WTC11 (cell line): ENCODE measurements at regions not wholly inside any gene's neighbourhood (a gene's known extent, or its start where the extent isn't known, plus 50 kb on each side); places are given as distances from the start of the nearest gene placed in this dataset.

Experiments used
- CBFB ChIP-seq: sonication (generic); formaldehyde crosslinking; IDR thresholded peaks from 2 replicates; pipeline ENCODE4 v1.8.1; 2022; ENCODE audit warnings: mild to moderate bottlenecking, low read depth, missing genetic modification reagents
- ESRRA ChIP-seq: sonication (generic); formaldehyde crosslinking; IDR thresholded peaks from 2 replicates; pipeline ENCODE4 v1.8.1; 2022; ENCODE audit warnings: mild to moderate bottlenecking, missing genetic modification reagents, borderline replicate concordance
- NFE2L1 ChIP-seq: sonication (generic); formaldehyde crosslinking; IDR thresholded peaks from 2 replicates; pipeline ENCODE4 v1.8.1; 2023; ENCODE audit warnings: missing genetic modification reagents
- NFYB ChIP-seq: sonication (generic); formaldehyde crosslinking; conservative IDR thresholded peaks from 2 replicates; pipeline ENCODE4 v1.8.0; 2022; ENCODE audit warnings: low read depth, missing genetic modification reagents
- NR1H2 ChIP-seq: sonication (generic); formaldehyde crosslinking; IDR thresholded peaks from 2 replicates; pipeline ENCODE4 v1.9.0; 2021; ENCODE audit warnings: mild to moderate bottlenecking, moderate library complexity, missing genetic modification reagents
- NR3C1 ChIP-seq: sonication (generic); formaldehyde crosslinking; conservative IDR thresholded peaks from 2 replicates; pipeline ENCODE4 v1.8.1; 2023; ENCODE audit warnings: low read depth, mild to moderate bottlenecking, missing genetic modification reagents
- RELA ChIP-seq: sonication (generic); formaldehyde crosslinking; IDR thresholded peaks from 2 replicates; pipeline ENCODE4 v1.8.1; 2022; ENCODE audit warnings: missing genetic modification reagents, mild to moderate bottlenecking, borderline replicate concordance
- TF ChIP-seq, protein P1 (sequence below): sonication (generic); formaldehyde crosslinking; IDR thresholded peaks from 2 replicates; pipeline ENCODE4 v1.8.1; 2022; ENCODE audit warnings: low read depth, mild to moderate bottlenecking, moderate library complexity, missing genetic modification reagents, borderline replicate concordance
- TF ChIP-seq, protein P2 (sequence below): sonication (generic); formaldehyde crosslinking; IDR thresholded peaks from 2 replicates; pipeline ENCODE4 v1.8.0; 2022; ENCODE audit warnings: mild to moderate bottlenecking, missing genetic modification reagents
- TF ChIP-seq, protein P3 (sequence below): fragments of 200-600 bp; IDR thresholded peaks from 2 replicates; pipeline ENCODE4 v1.8.0; 2022; ENCODE audit warnings: antibody characterized with exemption
- TF ChIP-seq, protein P4 (sequence below): sonication (generic); formaldehyde crosslinking; IDR thresholded peaks from 2 replicates; pipeline ENCODE4 v1.8.0; 2022; ENCODE audit warnings: mild to moderate bottlenecking, missing genetic modification reagents
- TF ChIP-seq, protein P5 (sequence below): sonication (generic); formaldehyde crosslinking; IDR thresholded peaks from 2 replicates; pipeline ENCODE4 v1.8.1; 2023; ENCODE audit warnings: mild to moderate bottlenecking, missing genetic modification reagents, moderate library complexity

DNA sequence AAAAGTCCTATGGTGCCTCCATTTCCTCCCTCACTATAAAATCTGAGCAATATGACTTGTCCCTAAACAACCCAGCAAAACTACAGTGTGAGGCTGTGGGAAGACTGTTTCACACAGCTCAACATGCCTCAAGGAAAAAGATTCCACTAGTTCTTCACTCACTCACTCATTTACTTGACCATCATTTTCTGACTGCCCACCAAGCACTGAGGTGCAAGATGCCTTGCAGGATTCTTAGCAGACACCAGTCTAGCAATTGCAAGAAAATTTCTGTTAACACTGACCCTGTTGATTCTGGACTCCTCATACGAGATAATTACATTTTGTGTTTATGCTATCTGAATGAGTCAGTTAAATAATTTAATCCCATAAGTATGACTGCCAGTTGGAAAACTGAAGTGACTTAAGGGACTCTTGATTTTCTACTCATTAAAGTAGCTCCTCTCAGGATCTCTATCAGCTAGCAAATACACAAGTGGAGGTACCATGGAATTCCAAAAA is 51.9 kb upstream of the PCBP1 start:
- TF ChIP-seq NR1H2 (CRISPR knock-in tag): no peak
- TF ChIP-seq NFYB (CRISPR knock-in tag): no peak
- no peak for TF ChIP-seq NFE2L1 (CRISPR knock-in tag)
- TF ChIP-seq, protein P1, sequence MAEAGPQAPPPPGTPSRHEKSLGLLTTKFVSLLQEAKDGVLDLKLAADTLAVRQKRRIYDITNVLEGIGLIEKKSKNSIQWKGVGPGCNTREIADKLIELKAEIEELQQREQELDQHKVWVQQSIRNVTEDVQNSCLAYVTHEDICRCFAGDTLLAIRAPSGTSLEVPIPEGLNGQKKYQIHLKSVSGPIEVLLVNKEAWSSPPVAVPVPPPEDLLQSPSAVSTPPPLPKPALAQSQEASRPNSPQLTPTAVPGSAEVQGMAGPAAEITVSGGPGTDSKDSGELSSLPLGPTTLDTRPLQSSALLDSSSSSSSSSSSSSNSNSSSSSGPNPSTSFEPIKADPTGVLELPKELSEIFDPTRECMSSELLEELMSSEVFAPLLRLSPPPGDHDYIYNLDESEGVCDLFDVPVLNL (CRISPR knock-in tag): no peak
- TF ChIP-seq RELA: no peak
- TF ChIP-seq, protein P2, sequence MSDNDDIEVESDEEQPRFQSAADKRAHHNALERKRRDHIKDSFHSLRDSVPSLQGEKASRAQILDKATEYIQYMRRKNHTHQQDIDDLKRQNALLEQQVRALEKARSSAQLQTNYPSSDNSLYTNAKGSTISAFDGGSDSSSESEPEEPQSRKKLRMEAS (CRISPR knock-in tag): no peak
- TF ChIP-seq CBFB (CRISPR knock-in tag): no peak
- TF ChIP-seq, protein P3, sequence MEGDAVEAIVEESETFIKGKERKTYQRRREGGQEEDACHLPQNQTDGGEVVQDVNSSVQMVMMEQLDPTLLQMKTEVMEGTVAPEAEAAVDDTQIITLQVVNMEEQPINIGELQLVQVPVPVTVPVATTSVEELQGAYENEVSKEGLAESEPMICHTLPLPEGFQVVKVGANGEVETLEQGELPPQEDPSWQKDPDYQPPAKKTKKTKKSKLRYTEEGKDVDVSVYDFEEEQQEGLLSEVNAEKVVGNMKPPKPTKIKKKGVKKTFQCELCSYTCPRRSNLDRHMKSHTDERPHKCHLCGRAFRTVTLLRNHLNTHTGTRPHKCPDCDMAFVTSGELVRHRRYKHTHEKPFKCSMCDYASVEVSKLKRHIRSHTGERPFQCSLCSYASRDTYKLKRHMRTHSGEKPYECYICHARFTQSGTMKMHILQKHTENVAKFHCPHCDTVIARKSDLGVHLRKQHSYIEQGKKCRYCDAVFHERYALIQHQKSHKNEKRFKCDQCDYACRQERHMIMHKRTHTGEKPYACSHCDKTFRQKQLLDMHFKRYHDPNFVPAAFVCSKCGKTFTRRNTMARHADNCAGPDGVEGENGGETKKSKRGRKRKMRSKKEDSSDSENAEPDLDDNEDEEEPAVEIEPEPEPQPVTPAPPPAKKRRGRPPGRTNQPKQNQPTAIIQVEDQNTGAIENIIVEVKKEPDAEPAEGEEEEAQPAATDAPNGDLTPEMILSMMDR: no peak
- TF ChIP-seq, protein P4, sequence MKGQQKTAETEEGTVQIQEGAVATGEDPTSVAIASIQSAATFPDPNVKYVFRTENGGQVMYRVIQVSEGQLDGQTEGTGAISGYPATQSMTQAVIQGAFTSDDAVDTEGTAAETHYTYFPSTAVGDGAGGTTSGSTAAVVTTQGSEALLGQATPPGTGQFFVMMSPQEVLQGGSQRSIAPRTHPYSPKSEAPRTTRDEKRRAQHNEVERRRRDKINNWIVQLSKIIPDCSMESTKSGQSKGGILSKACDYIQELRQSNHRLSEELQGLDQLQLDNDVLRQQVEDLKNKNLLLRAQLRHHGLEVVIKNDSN (CRISPR knock-in tag): no peak
- TF ChIP-seq NR3C1 (CRISPR knock-in tag): no peak
- TF ChIP-seq, protein P5, sequence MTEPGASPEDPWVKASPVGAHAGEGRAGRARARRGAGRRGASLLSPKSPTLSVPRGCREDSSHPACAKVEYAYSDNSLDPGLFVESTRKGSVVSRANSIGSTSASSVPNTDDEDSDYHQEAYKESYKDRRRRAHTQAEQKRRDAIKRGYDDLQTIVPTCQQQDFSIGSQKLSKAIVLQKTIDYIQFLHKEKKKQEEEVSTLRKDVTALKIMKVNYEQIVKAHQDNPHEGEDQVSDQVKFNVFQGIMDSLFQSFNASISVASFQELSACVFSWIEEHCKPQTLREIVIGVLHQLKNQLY (CRISPR knock-in tag): no peak
- no peak for TF ChIP-seq ESRRA (CRISPR knock-in tag)
